Fibroblast of mammary gland (primary cell): ENCODE measurements at regions not wholly inside any gene's neighbourhood (a gene's known extent, or its start where the extent isn't known, plus 50 kb on each side); places are given as distances from the start of the nearest gene placed in this dataset.

Experiments used
- DNase-seq: peaks from one replicate; pipeline ENCODE4 v3.0.0-alpha.2; 2010; ENCODE audit warnings: low read depth
- H3K4me3 ChIP-seq: 2 replicates; pipeline ENCODE4 v1.5.1; 2011; ENCODE audit warnings: low read depth, mild to moderate bottlenecking, low read length, moderate library complexity; ENCODE audit not compliant: control insufficient read depth
- CTCF ChIP-seq: conservative IDR thresholded peaks from 2 replicates; pipeline ENCODE4 v1.5.1; 2011; ENCODE audit warnings: low read depth, low read length, inconsistent platforms; ENCODE audit not compliant: control insufficient read depth, insufficient read depth

DNA sequence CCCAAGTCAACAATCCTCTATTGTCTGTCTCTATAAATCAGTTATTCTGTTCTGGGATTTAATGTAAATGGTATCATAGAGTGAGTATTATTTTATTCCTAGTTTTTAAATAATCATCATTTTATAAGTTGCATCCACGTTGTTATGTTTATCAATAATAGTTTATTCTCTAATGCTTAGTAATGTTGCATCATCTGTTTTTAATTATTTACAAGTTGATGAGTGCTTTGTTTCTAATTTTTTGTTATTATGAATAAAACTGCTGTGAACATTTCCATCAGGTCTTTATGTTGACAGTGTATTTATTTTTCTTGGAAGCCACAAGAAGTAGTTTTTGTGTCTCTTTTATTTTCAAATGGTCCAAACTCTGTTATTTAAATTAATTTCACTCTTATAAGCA, 1201.2 kb upstream of the CDH6 start:
- no peak for DNase-seq
- no peak for TF ChIP-seq CTCF
- H3K4me3 ChIP-seq, result no peak overlapping the region

- no peak for DNase-seq
- TF ChIP-seq CTCF, result no peak
- H3K4me3 ChIP-seq, result no peak overlapping the region
Measured at GRCh38 chr5:29990681-29991080, 1202.8 kb upstream of the CDH6 start.

DNA sequence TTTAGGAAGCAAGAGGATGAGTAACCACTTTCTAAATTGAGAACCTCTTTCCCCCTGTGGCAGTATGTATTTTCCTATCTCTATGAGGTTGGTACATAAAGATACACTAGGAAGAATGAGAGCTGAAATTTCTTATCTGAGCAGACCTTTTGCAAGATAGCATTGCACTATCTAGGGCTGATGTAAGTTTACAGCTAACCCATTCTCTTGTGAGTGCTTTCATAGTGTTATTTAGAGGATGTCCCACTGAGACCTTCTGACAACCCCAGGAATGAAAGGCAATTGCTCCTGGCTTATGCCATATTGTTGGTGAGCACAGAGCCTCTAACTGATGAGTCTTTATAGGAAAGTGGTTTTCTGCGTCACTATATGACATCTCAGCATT, 1209.3 kb upstream of the CDH6 start:
- no peak for DNase-seq
- no peak for TF ChIP-seq CTCF
- H3K4me3 ChIP-seq, result no peak overlapping the region

GRCh38 chr5:29983528-29984155, 1209.8 kb upstream of the CDH6 start:
- TF ChIP-seq CTCF, result no peak
- no peak overlapping the region for H3K4me3 ChIP-seq
- no peak for DNase-seq

GRCh38 chr5:29982457-29982856, 1211.0 kb upstream of the CDH6 start:
- no peak overlapping the region for H3K4me3 ChIP-seq
- no peak for DNase-seq
- TF ChIP-seq CTCF, result no peak

- H3K4me3 ChIP-seq, result no peak overlapping the region
- no peak for DNase-seq
- TF ChIP-seq CTCF, result no peak
Measured at GRCh38 chr5:29972597-29972996, 1220.9 kb upstream of the CDH6 start.

GRCh38 chr5:29963956-29964355, 1229.5 kb upstream of the CDH6 start:
- no peak for DNase-seq
- H3K4me3 ChIP-seq, result no peak overlapping the region
- no peak for TF ChIP-seq CTCF
